Fibroblast of the conjunctiva (primary cell): ENCODE measurements at regions not wholly inside any gene's neighbourhood (a gene's known extent, or its start where the extent isn't known, plus 50 kb on each side); places are given as distances from the start of the nearest gene placed in this dataset.

Source experiments
- DNase-seq: peaks from one replicate; pipeline ENCODE4 v3.0.0-alpha.2; 2010; ENCODE audit warnings: low read depth

DNA sequence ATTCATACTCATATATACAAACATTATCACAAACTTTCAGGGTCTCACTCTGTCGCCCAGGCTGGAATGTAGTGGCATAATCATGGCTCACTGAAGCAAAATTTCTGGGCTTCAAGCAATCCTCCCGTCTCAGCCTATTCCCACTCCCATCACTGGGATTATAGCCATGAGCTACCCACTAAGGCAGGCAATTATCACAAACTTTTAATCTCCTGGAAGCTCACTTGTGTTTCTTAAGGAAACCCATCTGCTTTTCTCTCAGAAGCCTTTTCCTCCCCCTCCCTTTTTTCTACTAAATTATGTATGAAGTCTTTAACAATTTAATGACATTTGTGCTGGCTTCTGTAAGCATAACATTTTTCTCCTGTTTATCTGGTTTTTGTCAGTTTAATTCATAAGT lies 170.5 kb downstream of the AREG start:
- no peak for DNase-seq

DNA sequence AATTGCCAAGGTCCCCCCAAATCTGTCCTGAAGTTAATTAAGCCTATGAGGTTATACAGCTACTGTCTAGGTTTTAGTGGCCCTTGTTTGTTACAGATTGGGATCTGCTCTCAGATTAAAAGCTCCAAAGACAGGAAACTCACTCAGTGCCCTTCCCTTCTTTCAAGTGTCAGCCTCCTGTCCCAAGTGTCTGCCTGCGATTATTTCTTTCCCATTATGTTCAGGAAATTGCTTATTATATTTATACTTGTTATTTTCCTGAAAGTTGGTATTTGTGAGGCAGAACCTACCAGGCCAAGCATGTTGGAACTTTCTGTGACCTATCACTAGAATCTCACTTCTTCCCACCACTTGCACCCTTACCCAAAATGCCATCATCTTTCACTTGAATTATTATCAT lies 173.2 kb downstream of the AREG start:
- DNase-seq = no peak

DNA sequence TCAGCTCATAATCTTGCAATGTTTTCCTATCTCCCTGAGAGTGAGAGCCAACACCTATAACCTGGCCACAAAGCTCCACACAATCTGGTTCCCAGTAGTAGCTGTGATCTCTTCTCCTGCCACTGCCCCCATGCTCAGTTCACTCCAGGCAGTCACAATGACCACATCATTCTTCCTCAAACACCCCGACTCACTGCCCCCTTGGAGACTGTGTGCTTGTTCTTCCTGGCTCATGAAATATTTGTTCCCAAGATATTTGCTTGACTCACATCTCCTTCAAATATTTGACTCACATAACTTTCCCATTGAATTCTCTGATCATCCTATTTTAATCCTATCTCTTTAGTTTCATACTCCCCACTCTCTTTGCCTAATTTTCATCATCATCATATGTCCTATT lies 173.7 kb downstream of the AREG start:
- no peak for DNase-seq

DNA sequence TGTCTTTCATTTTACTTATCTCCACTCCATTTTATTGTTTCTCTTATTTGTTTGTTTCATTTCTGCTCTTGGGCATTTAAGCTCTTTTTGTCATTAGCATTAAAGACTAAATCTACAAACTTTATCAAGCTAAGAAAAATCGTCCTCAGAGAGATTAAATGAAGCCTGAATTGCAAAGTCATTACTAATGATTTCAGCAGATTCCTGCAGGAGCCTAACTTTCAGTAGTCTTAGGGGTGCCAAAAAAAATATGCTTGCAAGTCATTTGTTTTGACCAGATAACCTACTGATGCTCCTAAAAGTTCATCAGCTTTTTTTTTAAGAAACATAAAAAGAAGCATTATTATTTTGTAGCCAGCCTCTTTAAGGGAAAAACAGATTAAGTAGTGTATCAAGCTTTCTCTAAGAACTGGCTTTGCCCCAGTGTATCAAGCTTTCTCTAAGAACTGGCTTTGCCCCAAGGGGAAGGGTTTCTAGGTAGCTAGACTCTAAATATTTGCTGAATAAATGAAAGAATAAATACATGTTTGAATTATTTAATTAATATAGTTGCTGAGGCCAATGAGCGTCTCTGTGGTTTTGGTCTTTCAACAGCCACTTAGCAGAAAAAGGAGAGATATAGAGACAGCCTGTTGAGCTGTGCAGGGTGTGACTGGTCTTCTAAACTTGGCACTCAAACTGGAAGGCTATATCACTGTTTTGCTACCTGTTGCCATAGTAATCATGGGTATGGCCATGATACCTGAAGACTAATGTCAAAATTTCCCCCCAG lies 174.2 kb downstream of the BTC start:
- DNase-seq = no peak

DNA sequence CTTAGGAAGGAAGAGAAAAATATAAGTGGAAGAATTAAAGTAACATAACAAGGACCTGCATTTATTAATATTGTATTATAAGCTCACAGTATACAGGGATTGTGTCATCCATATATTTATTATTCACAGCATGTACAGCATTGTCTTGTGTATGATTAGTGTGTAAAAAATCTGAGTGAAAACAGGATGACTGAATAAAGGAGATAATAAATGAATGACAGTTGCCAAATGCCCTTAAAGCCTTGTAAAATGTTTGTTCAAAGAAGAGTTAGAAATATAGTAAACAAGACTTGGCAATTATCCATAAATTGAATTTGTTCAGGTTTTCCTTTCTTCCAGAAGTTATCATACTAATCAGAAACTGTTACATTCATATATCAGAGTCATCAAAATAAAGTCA lies 172.7 kb downstream of the BTC start:
- no peak for DNase-seq

DNA sequence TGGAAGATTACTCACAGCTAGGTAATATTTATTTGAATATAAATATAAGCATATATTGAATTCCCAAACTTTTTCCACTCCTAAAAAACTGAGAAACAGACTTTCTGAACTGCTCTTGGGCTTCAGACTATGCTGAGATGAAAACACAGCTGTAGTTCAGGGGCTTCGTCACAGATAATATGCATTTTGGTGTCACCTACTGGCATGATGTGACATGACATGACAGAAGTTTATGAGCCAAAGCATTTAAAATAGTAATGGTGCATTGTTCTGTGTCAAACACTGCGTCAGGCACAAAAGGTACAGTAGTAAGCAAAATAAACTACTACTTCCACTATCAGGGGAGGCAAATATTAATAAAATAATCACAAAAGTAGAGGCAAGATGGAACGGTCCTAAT lies 171.3 kb downstream of the BTC start:
- DNase-seq = no peak

DNA sequence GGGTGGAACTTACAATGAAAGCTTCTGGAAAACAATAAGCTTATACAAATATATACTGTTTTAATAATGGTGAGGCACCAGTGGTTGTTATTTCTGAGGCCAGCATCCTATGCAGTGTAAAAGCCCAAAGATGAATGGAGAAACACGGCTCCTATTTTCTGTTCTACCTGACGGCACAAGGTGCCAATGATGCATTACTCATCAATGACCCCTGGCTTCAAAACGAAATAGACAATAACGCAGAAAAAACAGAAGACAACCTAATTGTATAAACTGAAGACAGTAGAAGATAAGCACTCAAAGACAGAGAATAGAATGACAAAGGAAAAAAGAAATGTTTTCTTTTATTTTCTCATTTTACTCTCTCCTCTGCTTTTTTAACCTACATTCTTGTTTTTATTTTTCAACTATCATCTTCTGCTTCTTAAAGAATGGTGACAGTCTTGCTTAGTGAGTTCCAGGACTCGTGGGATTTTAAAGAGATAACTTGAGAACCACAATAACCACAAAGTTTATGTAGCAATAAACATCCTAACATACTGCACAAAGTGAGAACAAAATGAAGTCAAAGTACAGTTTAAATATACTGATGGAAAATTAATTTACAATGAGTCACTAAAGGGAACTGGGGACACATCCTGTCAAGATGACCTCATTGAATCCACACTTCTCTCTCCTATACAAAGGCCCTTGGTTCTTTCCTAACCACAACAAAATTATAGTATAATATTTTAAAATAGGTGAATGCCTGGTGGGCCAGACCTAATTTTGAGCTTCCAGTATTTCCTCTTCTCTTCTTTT lies 169.8 kb downstream of the BTC start:
- DNase-seq = peak; percentile 67

DNA sequence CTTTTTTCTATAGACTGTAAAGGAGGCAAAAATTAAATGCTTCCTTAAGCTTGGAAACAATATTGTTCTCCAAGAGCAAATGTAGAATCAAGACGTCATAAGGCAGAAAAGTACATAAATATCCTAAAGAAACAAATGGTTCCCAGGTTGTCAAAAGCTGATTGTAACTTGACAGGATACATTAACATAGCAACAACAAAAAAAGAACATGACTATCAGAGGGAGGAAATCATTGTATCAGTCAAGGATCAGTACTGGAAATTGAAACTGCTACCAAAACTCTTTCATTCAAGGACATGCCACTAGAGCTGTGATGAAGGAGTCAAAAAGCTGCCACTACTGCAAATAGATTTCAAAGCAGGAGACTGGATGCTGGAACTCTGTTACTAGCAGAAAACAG lies 168.3 kb downstream of the BTC start:
- DNase-seq = no peak

DNA sequence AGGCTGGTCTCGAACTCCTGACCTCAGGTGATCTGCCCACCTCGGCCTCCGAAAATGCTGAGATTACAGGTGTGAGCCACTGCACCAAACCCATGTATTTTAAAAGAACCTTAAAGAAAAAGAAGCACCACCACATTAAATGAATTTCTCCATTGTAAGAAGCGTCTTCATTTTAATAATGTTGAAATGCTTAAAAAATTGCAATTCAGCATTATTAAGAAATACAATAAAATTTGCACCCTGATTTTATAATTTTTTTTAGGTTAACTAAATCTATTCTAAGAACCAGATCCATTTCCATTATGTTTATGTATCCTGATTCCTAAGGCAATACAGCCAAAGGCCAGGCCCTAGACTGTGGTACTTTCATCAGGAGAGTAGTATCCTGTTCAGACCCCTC lies 167.2 kb downstream of the BTC start:
- no peak for DNase-seq

DNA sequence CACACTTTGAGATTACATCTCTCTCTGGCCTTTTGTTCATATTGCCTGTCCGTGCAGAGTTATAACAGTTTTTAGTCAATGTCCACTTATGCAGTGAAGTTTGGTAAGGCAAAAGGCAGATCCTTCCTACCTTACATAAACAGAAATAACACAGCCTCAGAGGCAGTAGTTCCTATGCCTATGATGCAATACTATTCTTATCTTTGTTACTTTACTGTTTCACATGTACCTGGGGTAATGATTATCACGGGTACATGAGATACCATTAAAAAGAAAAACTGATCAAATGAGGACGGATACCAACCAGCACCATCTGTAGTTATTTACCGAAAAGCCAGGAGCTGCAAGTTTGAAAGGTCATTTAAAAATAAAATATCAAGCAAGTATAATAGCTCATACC lies 166.8 kb downstream of the BTC start:
- DNase-seq = no peak

DNA sequence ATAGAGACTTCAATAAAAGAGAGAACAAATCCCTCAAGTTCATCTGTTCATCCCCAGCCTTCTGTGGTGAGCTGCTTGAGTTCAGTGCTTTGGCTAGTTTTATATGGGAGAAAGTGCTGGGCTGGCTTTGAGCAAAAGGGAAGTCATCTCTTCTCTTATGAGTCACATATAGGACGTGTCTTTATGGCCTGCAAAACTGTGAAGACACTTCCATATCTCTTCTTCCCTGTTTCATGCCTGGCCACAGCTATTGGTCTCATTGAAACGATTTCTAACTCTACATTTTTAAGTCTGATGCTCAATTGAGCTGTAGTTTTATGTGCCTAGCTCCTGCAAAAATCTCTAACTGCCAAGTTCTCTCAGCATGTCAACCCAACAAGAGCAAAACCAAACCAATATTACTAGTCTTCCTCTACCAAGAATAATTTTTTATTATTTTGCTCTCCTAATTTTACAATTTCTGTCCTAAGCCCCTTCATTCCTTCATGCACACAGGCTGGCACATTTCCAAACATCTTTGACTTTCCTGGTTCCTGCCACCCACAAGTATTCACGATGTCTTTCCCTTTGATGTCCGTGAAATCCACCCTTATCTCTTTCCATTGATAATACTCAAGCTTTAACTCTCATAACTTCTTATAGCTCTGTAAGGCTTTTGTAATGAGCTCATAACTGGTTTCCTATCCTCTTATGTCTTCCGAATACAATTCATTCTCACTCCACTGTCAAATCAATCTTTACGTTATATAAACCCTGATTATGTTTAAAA lies 165.3 kb downstream of the BTC start:
- DNase-seq = no peak

DNA sequence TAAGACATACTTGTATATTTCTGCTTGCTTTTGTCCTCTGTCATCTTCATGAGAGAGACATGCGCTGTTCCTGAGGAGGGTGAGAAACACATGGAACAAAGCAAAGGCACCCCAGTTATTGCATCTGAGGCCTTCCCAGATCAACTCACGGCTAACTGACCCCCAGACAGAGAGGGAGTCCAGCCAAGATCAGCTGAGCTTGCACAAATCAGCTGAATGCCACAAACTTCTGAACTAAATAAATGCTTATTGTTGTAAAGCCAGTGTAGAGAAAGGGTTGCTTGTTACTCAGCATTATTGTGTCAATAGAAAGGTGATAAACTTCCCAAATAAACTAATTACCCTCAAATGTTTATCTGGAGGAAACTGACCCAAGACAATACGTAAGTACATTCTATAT lies 163.8 kb downstream of the BTC start:
- no peak for DNase-seq

DNA sequence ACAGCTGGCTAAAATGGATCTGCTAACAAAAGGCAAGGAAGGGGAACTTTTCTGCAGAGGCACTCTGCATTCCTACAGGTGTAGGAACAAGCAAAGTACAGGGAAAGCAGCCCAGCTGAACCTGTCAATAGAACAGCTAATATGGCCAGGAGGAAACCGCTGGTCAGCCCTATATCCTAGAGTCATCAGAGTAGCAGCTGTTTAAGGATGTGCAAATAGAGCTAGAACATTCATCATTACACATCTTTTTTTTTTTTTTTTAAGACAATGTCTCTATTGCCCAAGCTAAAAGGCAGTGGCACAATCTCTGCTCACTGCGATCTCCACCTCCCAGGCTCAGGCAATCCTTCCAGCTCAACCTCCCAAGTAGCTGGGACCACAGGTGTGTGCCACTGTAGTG lies 163.0 kb downstream of the BTC start:
- DNase-seq = no peak

DNA sequence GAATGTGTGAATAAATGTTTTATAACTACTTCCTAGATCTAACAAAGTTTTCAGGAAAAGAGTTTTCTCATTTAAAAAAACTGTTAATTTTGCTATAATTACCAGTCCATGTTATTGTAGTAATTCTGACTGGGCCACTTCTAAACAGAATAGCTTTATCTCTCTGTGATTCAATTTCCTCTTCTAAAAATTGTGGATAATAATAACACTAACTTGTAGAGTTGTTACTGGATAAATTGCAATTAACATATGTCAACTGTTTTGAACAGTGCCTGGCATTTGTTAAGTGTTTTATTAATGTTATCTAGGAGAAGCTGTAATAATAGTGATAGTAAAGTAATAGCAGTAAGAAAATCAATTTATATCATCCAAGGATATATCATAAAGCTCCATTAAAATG lies 162.3 kb downstream of the BTC start:
- DNase-seq = no peak

DNA sequence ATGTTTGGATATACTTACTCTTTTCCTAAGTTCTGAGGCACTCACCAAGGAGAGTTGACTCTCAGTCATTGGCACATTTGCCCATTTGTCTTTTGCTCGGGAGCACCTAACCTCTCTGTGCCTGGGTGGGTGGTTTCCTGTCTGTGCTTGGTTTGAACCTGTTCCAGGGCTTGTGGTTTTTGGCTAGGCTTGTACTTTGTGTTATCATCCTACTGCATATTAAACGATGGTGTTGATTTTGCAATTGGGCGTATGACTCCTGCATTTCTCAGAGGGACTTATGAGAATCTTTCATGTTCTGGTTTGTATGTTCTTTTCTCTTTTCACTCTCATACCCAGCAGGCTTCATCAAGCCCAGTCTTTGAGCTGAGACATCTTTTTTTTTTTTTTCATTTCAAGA lies 161.7 kb downstream of the BTC start:
- DNase-seq = peak; percentile 87

DNA sequence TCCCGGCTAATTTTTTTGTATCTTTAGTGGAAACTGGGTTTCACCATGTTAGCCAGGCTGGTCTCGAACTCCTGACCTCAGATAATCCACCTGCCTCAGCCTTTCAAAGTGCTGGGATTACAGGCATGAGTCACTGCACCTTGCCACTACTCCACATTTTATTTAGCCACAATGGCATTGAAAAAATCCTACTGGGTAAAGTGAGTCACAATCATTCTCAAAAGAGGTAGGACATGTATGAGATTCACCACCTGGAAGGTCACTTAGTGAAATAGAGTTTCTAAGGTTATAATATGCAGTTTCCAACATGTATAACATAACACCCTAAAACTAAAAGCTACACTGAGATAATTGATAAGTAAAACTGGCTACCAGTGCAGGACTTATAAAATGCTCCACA lies 159.2 kb downstream of the BTC start:
- DNase-seq = no peak

DNA sequence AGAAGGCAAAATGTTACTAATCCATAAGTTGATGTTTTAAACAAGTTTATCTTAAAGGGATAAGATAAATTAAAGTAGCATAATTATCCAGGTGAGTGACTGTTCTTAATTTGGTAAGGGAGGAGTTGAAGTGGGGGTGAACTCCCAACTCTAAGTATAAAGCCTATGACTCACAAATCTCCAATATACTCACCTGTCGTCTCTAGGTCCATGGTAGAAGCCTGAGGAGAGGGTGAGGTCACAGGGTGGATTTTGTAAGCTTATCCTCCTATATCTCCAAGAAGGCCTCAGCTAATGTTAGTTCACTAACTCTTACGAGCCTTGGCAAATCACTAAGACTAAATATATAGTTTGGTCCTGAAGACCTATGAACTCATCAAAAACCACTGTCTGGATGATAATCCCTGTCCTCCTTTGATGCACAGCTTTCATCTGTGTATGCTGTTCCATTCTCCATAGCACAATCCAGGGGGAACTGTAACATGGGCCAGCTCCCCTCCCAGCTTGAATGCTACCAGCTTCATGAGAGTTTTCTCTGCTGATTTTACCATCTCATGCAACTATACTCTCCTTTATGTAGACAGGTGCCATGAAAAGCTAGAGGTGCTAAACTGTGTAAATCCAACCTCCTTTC lies 158.7 kb downstream of the BTC start:
- no peak for DNase-seq

DNA sequence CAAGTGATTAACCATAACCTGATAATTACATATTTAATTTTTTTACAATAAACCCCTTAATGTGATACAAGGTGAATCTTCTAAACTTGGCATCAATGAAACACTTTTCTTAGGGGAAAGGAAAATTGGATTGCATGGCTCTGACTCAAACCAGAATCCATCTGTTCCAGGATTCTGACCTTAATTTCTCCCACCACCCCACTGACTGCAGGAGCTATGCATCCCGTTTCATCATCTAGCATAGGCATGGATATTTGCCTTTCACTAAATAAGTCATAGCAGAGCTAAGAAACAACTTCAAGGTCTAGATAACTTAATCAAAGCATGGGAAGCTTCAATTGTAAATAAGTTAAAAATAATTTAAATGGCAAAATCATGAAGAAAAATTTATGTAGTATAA lies 156.3 kb downstream of the BTC start:
- DNase-seq = peak; percentile 60

DNA sequence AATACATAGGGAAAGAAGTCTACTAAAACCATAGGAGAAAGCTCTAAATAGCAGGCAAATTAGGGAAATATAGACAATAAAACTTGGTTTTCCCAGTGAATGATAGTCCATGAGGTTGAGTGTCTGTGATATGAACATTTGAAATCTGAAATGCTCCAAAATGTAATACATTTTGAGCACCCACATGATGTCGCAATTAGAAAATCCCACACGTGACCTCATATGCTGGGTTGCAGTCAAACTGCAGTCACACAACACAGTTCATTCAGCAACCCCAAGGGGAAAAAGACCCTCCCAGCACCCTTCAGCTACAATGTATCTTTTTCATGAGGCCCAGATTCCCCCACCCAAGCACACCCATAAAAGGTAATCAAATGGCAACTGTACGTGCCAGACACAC lies 155.6 kb downstream of the BTC start:
- no peak for DNase-seq

DNA sequence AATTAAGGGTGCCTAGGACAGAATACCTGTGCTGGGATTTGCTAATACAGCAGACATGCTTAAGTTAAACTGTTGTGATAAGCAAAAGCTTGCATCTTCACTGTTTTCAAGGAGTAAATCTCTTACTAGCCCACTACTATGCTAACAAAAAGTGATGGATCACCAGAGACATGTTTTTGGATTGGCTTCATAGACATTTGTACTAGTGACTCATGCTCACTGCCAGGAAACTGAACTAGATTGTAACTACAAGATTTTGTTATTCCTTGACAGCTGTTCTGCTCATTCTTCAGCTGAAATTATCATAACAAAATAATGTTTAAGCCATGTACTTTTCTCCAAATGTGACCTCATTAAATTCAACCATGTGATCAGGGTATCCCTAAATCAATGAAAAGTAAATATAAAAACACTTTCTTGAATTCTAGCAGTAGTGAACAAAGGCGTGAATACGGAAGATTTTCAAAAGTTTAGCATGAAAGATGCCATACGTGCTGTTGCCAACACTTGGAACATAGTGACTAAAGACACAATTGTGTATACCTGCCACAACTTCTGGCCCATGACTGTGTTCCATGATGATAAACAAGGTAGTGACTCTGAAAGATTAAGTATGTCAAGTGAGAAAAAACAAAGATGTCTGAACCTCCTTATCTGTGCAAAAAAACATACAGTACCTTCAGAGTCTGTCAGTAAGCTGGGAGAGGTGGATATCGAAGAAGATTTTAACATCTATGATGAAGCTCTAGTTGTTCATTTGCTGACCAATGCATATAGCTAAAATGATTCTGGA lies 154.0 kb downstream of the BTC start:
- no peak for DNase-seq

DNA sequence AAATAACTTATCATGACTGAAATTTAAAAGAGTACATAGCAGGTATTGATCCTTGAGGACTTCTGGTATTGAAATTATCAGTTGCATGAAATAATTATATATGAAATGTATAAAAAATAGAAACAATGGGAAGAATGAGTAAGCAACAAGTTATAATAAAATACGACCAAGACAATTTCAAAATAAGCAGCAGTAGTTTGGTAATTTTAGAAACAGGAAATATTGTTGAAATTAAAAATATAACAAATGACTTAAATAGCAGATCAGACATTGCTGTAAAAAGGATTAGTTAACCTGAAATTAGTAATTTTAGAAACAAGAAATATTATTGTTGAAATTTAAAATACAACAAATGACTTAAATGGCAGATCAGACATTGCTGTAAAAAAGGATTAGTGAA lies 152.3 kb downstream of the BTC start:
- DNase-seq = no peak

DNA sequence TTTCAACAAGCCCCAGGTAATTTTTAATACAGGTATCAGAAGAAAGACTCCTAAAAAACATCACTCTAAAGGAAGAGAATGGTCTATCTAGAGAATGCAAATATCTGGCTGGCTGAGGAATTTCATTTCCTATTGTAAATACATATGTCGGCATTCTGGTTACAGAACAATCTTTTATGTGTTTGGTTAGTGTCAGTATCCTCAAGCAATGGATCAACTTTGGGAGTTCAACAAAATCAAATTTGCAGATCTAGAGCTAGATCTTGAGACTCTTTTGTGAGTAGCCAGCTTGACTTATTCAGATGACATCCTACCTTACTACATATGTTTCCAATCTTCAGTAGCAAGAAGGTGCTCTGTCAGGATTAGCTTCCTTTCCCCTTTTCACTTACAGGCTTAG lies 145.1 kb downstream of the BTC start:
- DNase-seq = no peak
